MCF 10A (cell line): ENCODE measurements at regions not wholly inside any gene's neighbourhood (a gene's known extent, or its start where the extent isn't known, plus 50 kb on each side); places are given as distances from the start of the nearest gene placed in this dataset.
"Not testable (repeated sequence)": the region's sequence is repeated elsewhere in the genome, so short reads cannot be mapped to it uniquely, and the experiment has no call there.

Experiments
- BruUV-seq: library from RNA; stranded (reverse); fragments of 400-500 nt; replicated peaks from 2 replicates; lab custom pipeline; 2021; lab: Mats Ljungman, UMichigan
- CTCF ChIA-PET: fragments of 300-600 bp; sonication (Branson Sonifier 250); formaldehyde crosslinking; extraction: SDS; loops from one replicate; lab custom pipeline; 2021; ENCODE audit warnings: antibody characterized with exemption, inconsistent platforms; lab: Yijun Ruan, JAX
- POLR2A ChIA-PET: fragments of 300-600, 350-650 bp; sonication (Branson Sonifier 250); formaldehyde crosslinking; extraction: SDS; loops from one replicate; lab custom pipeline; 2020; ENCODE audit warnings: antibody characterized with exemption, inconsistent platforms; lab: Yijun Ruan, JAX
- DNase-seq: peaks from one replicate; pipeline ENCODE4 v3.0.0-alpha.2; 2018; ENCODE audit not compliant: unreplicated experiment
- H3K27ac Mint-ChIP-seq: one replicate; pipeline ENCODE4 v1.8.0; 2022; ENCODE audit warnings: mild to moderate bottlenecking, low read depth, mixed read lengths; ENCODE audit not compliant: unreplicated experiment
- H3K27me3 Mint-ChIP-seq: one replicate; pipeline ENCODE4 v1.8.0; 2022; ENCODE audit warnings: mixed read lengths; ENCODE audit not compliant: insufficient read depth, unreplicated experiment
- H3K36me3 Mint-ChIP-seq: one replicate; pipeline ENCODE4 v1.8.0; 2022; ENCODE audit warnings: mild to moderate bottlenecking, moderate library complexity, mixed read lengths; ENCODE audit not compliant: insufficient read depth, unreplicated experiment
- H3K4me1 Mint-ChIP-seq: one replicate; pipeline ENCODE4 v1.8.0; 2022; ENCODE audit warnings: mixed read lengths; ENCODE audit not compliant: insufficient read depth, unreplicated experiment
- H3K4me3 Mint-ChIP-seq: one replicate; pipeline ENCODE4 v1.8.0; 2022; ENCODE audit warnings: mild to moderate bottlenecking, moderate library complexity, mixed read lengths; ENCODE audit not compliant: unreplicated experiment
- H3K9me3 Mint-ChIP-seq: one replicate; pipeline ENCODE4 v1.8.0; 2022; ENCODE audit warnings: mixed read lengths; ENCODE audit not compliant: unreplicated experiment
- CTCF ChIP-seq: fragments of 200-600 bp; IDR thresholded peaks from one replicate; pipeline ENCODE4 v1.8.0; 2022; ENCODE audit warnings: antibody characterized with exemption, mild to moderate bottlenecking; ENCODE audit not compliant: unreplicated experiment
- intact Hi-C: fragments of 100-400 bp; cut with micrococcal nuclease; formaldehyde crosslinking; loops from 2 replicates; pipeline ENCODE4 v1.14.1; 2022

GRCh38 chr3:40753951-40754350 is 229.2 kb downstream of the ZNF621 start:
- Mint-ChIP-seq H3K27me3 (no peaks in the 10 kb centered on the region), H3K4me3 (no peak overlapping the region), H3K9me3 (no peaks in the 10 kb centered on the region), H3K36me3 (no peaks in the 10 kb centered on the region), H3K4me1 (peaks cover 4% of the 10 kb centered on the region), H3K27ac (no peak overlapping the region)
- DNase-seq: no peak
- ChIA-PET CTCF (interaction anchor here (0.6 to 1.0 kb wide), 3 partner anchors 17 to 1209 kb away, joined by 3 read pairs; no protein-coding TSS in a partner anchor), POLR2A (no interaction called here)
- no peak for TF ChIP-seq CTCF
- intact Hi-C loops: no loop called here
- no TSS peak for BruUV-seq

GRCh38 chr3:40754994-40755393 is 230.2 kb downstream of the ZNF621 start:
- Mint-ChIP-seq H3K36me3 (no peaks in the 10 kb centered on the region), H3K4me3 (no peak overlapping the region), H3K27me3 (no peaks in the 10 kb centered on the region), H3K9me3 (no peaks in the 10 kb centered on the region), H3K27ac (no peak overlapping the region), H3K4me1 (peaks cover 4% of the 10 kb centered on the region)
- BruUV-seq: no TSS peak
- no peak for DNase-seq
- ChIA-PET POLR2A (no interaction called here), CTCF (interaction anchor here (0.7 to 1.0 kb wide), 2 partner anchors 16 to 54 kb away, joined by 3 read pairs; no protein-coding TSS in a partner anchor)
- intact Hi-C loops: no loop called here
- no peak for TF ChIP-seq CTCF

GRCh38 chr3:40756500-40756899 is 231.7 kb downstream of the ZNF621 start:
- DNase-seq: no peak
- ChIA-PET CTCF (no interaction called here), POLR2A (no interaction called here)
- Mint-ChIP-seq H3K4me1 (peaks cover 4% of the 10 kb centered on the region), H3K36me3 (no peaks in the 10 kb centered on the region), H3K27ac (no peak overlapping the region), H3K9me3 (peaks cover 7% of the 10 kb centered on the region), H3K4me3 (no peak overlapping the region), H3K27me3 (no peaks in the 10 kb centered on the region)
- no peak for TF ChIP-seq CTCF
- intact Hi-C loops: no loop called here
- BruUV-seq: no TSS peak

GRCh38 chr3:40762771-40763170 is 238.0 kb downstream of the ZNF621 start:
- BruUV-seq, H3K36me3 Mint-ChIP-seq, H3K27me3 Mint-ChIP-seq, POLR2A ChIA-PET, H3K4me3 Mint-ChIP-seq, CTCF ChIA-PET, intact Hi-C loops, DNase-seq, H3K4me1 Mint-ChIP-seq, H3K27ac Mint-ChIP-seq: not testable (repeated sequence)
- H3K9me3 Mint-ChIP-seq: peaks cover 14% of the 10 kb centered on the region

GRCh38 chr3:40763807-40764206 is 239.0 kb downstream of the ZNF621 start:
- POLR2A ChIA-PET: no interaction called here
- BruUV-seq: no TSS peak
- Mint-ChIP-seq H3K27me3 (no peaks in the 10 kb centered on the region), H3K27ac (no peak overlapping the region), H3K36me3 (no peaks in the 10 kb centered on the region), H3K4me1 (peaks cover 5% of the 10 kb centered on the region), H3K9me3 (peaks cover 14% of the 10 kb centered on the region), H3K4me3 (no peak overlapping the region)
- no peak for DNase-seq
- intact Hi-C loops: no loop called here
- CTCF ChIA-PET: no interaction called here
- no peak for TF ChIP-seq CTCF
